ENCODE measurements at regions not wholly inside any gene's neighbourhood (a gene's known extent, or its start where the extent isn't known, plus 50 kb on each side); places are given as distances from the start of the nearest gene placed in this dataset.

- no peak for DNase-seq
These were observed 60.8 kb upstream of the RPS6KA2 start for GRCh38 chr6:166687879-166688205.

- no peak for DNase-seq
These were observed 60.2 kb upstream of the RPS6KA2 start for GRCh38 chr6:166687070-166687878.

- DNase-seq: no peak
These were observed 59.3 kb upstream of the RPS6KA2 start for GRCh38 chr6:166686317-166686716.

- no peak for DNase-seq
These were observed 57.8 kb upstream of the RPS6KA2 start for GRCh38 chr6:166684866-166685265.

- no peak for DNase-seq
These were observed 57.1 kb upstream of the RPS6KA2 start for GRCh38 chr6:166684170-166684569.

- no peak for DNase-seq
These were observed 56.4 kb upstream of the RPS6KA2 start for GRCh38 chr6:166683477-166683876.

GRCh38 chr6:166679566-166679965 is 52.5 kb upstream of the RPS6KA2 start:
- no peak for DNase-seq

GRCh38 chr6:166678426-166678825 is 51.4 kb upstream of the RPS6KA2 start:
- no peak for DNase-seq

- no peak for DNase-seq
These were observed 50.9 kb upstream of the RPS6KA2 start for GRCh38 chr6:166677941-166678340.

Data from right hindlimb (tissue), 1 donor.